Spleen (tissue), 11 donors: ENCODE measurements at regions not wholly inside any gene's neighbourhood (a gene's known extent, or its start where the extent isn't known, plus 50 kb on each side); places are given as distances from the start of the nearest gene placed in this dataset.

Source experiments
- DNase-seq: peaks from one replicate; pipeline ENCODE4 v3.0.0-alpha.2; 2020
- H3K27ac ChIP-seq, 8 donors: fragments of 200-600 bp; sonication (generic) in 7 of 8; 1 replicate in 4 of 8; 2 replicates in 4 of 8; pipeline versions ENCODE4 v1.5.0 to v1.8.0; 2016 to 2021; ENCODE audit warnings: inconsistent platforms in 4 of 8, mild to moderate bottlenecking in 4 of 8, moderate library complexity in 1 of 8
- H3K27me3 ChIP-seq, 7 donors: fragments of 200-600 bp; sonication (generic) in 6 of 7; replicated peaks in 1 of 7; 1 replicate in 4 of 7; 2 replicates in 3 of 7; pipeline versions ENCODE4 v1.5.0 to v1.8.0; 2016 to 2021; ENCODE audit warnings: inconsistent platforms in 3 of 7, mild to moderate bottlenecking in 1 of 7
- H3K36me3 ChIP-seq, 6 donors: fragments of 200-600 bp; sonication (generic) in 5 of 6; 1 replicate in 4 of 6; 2 replicates in 2 of 6; pipeline versions ENCODE4 v1.5.0 to v1.8.0; 2016 to 2021; ENCODE audit warnings: inconsistent platforms in 2 of 6
- H3K4me1 ChIP-seq, 6 donors: fragments of 200-600 bp; sonication (generic) in 5 of 6; 1 replicate in 3 of 6; 2 replicates in 3 of 6; pipeline versions ENCODE4 v1.5.0 to v1.8.0; 2016 to 2021; ENCODE audit warnings: inconsistent platforms in 3 of 6
- H3K4me3 ChIP-seq, 8 donors: fragments of 200-600 bp; sonication (generic) in 7 of 8; 1 replicate in 4 of 8; 2 replicates in 4 of 8; pipeline versions ENCODE4 v1.5.0 to v1.8.0; 2016 to 2021; ENCODE audit warnings: inconsistent platforms in 4 of 8, mild to moderate bottlenecking in 4 of 8, moderate library complexity in 2 of 8
- H3K9me3 ChIP-seq, 8 donors: fragments of 200-600 bp; sonication (generic) in 7 of 8; 1 replicate in 4 of 8; 2 replicates in 4 of 8; pipeline versions ENCODE4 v1.5.0 to v1.8.0; 2016 to 2021; ENCODE audit warnings: inconsistent platforms in 4 of 8
- CTCF ChIP-seq, 11 experiments: fragments of 200-600 bp in 7 of 11; fragments of 450-650 bp in 4 of 11; sonication (generic) in 4 of 11; IDR thresholded peaks in 8 of 11; conservative IDR thresholded peaks in 3 of 11; 1 replicate in 7 of 11; 2 replicates in 4 of 11; pipeline versions ENCODE4 v1.4.0 to v1.8.0; 2016 to 2021; ENCODE audit warnings: antibody characterized with exemption in 11 of 11, inconsistent platforms in 4 of 11, mild to moderate bottlenecking in 1 of 11
- POLR2A ChIP-seq, 3 donors: fragments of 450-650 bp; IDR thresholded peaks; one replicate each; pipeline ENCODE4 v1.5.1; 2017; ENCODE audit warnings: antibody characterized with exemption in 3 of 3, mild to moderate bottlenecking in 1 of 3
- POLR2AphosphoS5 ChIP-seq, 3 donors: sonication (generic); formaldehyde crosslinking; IDR thresholded peaks; one replicate each; pipeline ENCODE4 v1.5.1; 2017; ENCODE audit warnings: antibody characterized with exemption in 3 of 3
- WGBS, 5 donors: extraction: QIAGEN DNeasy Blood & Tissue Kit in 3 of 5; methylation state at CpG; one replicate each; pipeline versions ENCODE4 v1.1.5 to v1.1.7; 2013 to 2018; 5-methylcytosine and 5-hydroxymethylcytosine counted together
- intact Hi-C: fragments of 100-400 bp; cut with DNase I; formaldehyde crosslinking; loops from one replicate; pipeline ENCODE4 v1.15.0; 2023; ENCODE audit warnings: low total_unique reads
- donor health status: healthy with polysubstance abuse.
- donor health status: DM: no; HTN: no; CAD: no; lungs with moderate emphysema.
- donor health status: DM: no; HTN: no; CAD: no.
- donor health status: Bipolar disorder and iron deficiency.
- donor health status: healthy.
- donor health status: DM: no; HTN: no; CAD: no.
- donor health status: DM: yes; HTN: yes; CAD: no.

DNA sequence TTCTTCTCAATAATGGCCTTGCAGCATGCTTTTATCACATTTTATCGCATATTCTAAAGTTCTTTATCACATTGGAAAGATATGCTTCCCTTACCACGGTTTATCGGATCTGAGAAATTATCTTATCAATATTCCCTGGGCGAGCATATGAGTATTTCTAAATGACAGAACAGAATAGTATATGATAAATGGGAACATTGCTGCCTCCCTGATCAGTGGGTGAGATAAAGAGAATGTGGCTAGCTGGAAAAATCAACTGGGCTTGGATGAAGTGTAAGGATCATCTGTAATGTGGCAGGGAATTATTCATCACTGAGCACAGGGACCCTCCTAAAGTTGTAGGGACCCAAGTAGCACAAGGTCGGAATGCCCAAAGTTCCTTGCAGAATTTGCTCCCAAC, 667.4 kb upstream of the NRP1 start:
- no peak for DNase-seq
- no peaks in the 10 kb centered on the region for H3K4me1 ChIP-seq
- H3K36me3 ChIP-seq: no peaks in the 10 kb centered on the region
- H3K27ac ChIP-seq: no peak overlapping the region
- TF ChIP-seq CTCF (IDR thresholded peaks at IDR 0.05 in 8 of 11, conservative IDR thresholded peaks at IDR 0.05 in 3 of 11) (no peak), POLR2AphosphoS5 (IDR thresholded peaks at IDR 0.05) (no peak), POLR2A (IDR thresholded peaks at IDR 0.05) (no peak)
- 86 to 93% (median 90%) methylated on average over 5 of the region's 5 CpGs for WGBS, 5 donors
- no peak overlapping the region for H3K4me3 ChIP-seq
- peaks cover 0 to 10% (median 0%) of the 10 kb centered on the region in 8 donors for H3K9me3 ChIP-seq
- no peaks in the 10 kb centered on the region for H3K27me3 ChIP-seq
- intact Hi-C loops: no loop called here

GRCh38 chr10:34001087-34001580, 666.7 kb upstream of the NRP1 start:
- intact Hi-C loops: no loop called here
- no peaks in the 10 kb centered on the region for H3K4me1 ChIP-seq
- DNase-seq: no peak
- TF ChIP-seq CTCF (IDR thresholded peaks at IDR 0.05 in 8 of 11, conservative IDR thresholded peaks at IDR 0.05 in 3 of 11) (no peak), POLR2A (IDR thresholded peaks at IDR 0.05) (no peak), POLR2AphosphoS5 (IDR thresholded peaks at IDR 0.05) (no peak)
- H3K4me3 ChIP-seq: no peak overlapping the region
- peaks cover 0 to 10% (median 0%) of the 10 kb centered on the region in 8 donors for H3K9me3 ChIP-seq
- no peak overlapping the region for H3K27ac ChIP-seq
- no peaks in the 10 kb centered on the region for H3K36me3 ChIP-seq
- H3K27me3 ChIP-seq: no peaks in the 10 kb centered on the region
- WGBS, 5 donors: 44 to 61% (median 56%) methylated on average over 5 of the region's 5 CpGs

- no peak overlapping the region for H3K27ac ChIP-seq
- no peaks in the 10 kb centered on the region for H3K27me3 ChIP-seq
- no peak overlapping the region for H3K4me3 ChIP-seq
- DNase-seq: no peak
- H3K4me1 ChIP-seq: no peaks in the 10 kb centered on the region
- no peaks in the 10 kb centered on the region for H3K36me3 ChIP-seq
- 83 to 93% (median 89%) methylated on average over 5 of the region's 5 CpGs for WGBS, 5 donors
- intact Hi-C loops: no loop called here
- TF ChIP-seq POLR2A (IDR thresholded peaks at IDR 0.05): no peak
- no peak for TF ChIP-seq POLR2AphosphoS5 (IDR thresholded peaks at IDR 0.05)
- no peak for TF ChIP-seq CTCF (IDR thresholded peaks at IDR 0.05 in 8 of 11, conservative IDR thresholded peaks at IDR 0.05 in 3 of 11)
- H3K9me3 ChIP-seq: peaks cover 0 to 3% (median 0%) of the 10 kb centered on the region in 8 donors
These were observed 659.5 kb upstream of the NRP1 start for GRCh38 chr10:33993917-33994316.

DNA sequence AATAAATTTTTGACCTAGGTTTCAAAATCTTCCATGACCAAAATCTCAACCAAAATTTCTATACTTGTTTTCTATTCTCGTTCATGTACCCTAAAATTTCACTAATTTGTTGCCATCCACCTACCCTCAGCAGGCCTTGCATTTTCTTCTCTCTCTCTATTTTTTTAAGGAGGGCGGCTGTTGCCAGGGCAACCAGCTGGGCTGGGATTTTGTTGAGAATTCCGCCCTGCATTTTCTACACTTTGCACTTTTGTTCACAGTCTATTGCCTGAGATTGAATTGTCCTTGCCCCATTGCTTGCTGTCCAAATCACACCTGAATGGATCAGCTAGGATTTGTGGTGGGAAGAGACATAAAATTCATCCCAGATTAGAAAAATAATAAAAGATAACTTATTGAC, 657.5 kb upstream of the NRP1 start:
- no peak for TF ChIP-seq POLR2AphosphoS5 (IDR thresholded peaks at IDR 0.05)
- no peak for TF ChIP-seq CTCF (IDR thresholded peaks at IDR 0.05 in 8 of 11, conservative IDR thresholded peaks at IDR 0.05 in 3 of 11)
- no peak for TF ChIP-seq POLR2A (IDR thresholded peaks at IDR 0.05)
- no peaks in the 10 kb centered on the region for H3K4me1 ChIP-seq
- intact Hi-C loops: no loop called here
- no peak overlapping the region for H3K4me3 ChIP-seq
- 80 to 93% (median 87%) methylated on average over 3 of the region's 3 CpGs for WGBS, 5 donors
- H3K27me3 ChIP-seq: no peaks in the 10 kb centered on the region
- H3K9me3 ChIP-seq: peaks cover 0 to 5% (median 0%) of the 10 kb centered on the region in 8 donors
- H3K36me3 ChIP-seq: no peaks in the 10 kb centered on the region
- H3K27ac ChIP-seq: no peak overlapping the region
- DNase-seq: no peak
